ENCODE measurements at regions not wholly inside any gene's neighbourhood (a gene's known extent, or its start where the extent isn't known, plus 50 kb on each side); places are given as distances from the start of the nearest gene placed in this dataset.

- TF ChIP-seq, protein P1, sequence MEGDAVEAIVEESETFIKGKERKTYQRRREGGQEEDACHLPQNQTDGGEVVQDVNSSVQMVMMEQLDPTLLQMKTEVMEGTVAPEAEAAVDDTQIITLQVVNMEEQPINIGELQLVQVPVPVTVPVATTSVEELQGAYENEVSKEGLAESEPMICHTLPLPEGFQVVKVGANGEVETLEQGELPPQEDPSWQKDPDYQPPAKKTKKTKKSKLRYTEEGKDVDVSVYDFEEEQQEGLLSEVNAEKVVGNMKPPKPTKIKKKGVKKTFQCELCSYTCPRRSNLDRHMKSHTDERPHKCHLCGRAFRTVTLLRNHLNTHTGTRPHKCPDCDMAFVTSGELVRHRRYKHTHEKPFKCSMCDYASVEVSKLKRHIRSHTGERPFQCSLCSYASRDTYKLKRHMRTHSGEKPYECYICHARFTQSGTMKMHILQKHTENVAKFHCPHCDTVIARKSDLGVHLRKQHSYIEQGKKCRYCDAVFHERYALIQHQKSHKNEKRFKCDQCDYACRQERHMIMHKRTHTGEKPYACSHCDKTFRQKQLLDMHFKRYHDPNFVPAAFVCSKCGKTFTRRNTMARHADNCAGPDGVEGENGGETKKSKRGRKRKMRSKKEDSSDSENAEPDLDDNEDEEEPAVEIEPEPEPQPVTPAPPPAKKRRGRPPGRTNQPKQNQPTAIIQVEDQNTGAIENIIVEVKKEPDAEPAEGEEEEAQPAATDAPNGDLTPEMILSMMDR (IDR thresholded peaks at IDR 0.05), result no peak
- no peak for TF ChIP-seq POLR2A (IDR thresholded peaks at IDR 0.05)
These were observed 125.6 kb downstream of the SNX19 start for GRCh38 chr11:130790689-130791088.

All from uterus (tissue), 2 donors.